Inflammatory macrophage treated with lipopolysaccharide for 1 hour (primary cell): ENCODE measurements at regions not wholly inside any gene's neighbourhood (a gene's known extent, or its start where the extent isn't known, plus 50 kb on each side); places are given as distances from the start of the nearest gene placed in this dataset.

ENCODE experiments used
- DNase-seq, 2 donors: peaks; one replicate each; pipeline ENCODE4 v3.0.0-alpha.2; 2020 to 2022

GRCh38 chr1:50358962-50359361 lies 64.3 kb downstream of the DMRTA2 start:
- no peak for DNase-seq

GRCh38 chr1:50357186-50357585 lies 66.1 kb downstream of the DMRTA2 start:
- DNase-seq, result no peak

GRCh38 chr1:50354813-50355212 lies 68.4 kb downstream of the DMRTA2 start:
- DNase-seq, result no peak

- DNase-seq, result no peak
Measured at GRCh38 chr1:50352428-50352827, 70.8 kb downstream of the DMRTA2 start.

GRCh38 chr1:50350868-50351267 lies 72.4 kb downstream of the DMRTA2 start:
- no peak for DNase-seq

- no peak for DNase-seq
Measured at GRCh38 chr1:50350421-50350820, 72.8 kb downstream of the DMRTA2 start.

- no peak for DNase-seq
Measured at GRCh38 chr1:50349242-50349565, 74.0 kb downstream of the DMRTA2 start.

GRCh38 chr1:50348449-50349241 lies 74.6 kb downstream of the DMRTA2 start:
- peak; percentile 29 to 88 for DNase-seq

- DNase-seq, result no peak
Measured at GRCh38 chr1:50347933-50348332, 75.3 kb downstream of the DMRTA2 start.

GRCh38 chr1:50346621-50347020 lies 76.6 kb downstream of the DMRTA2 start:
- DNase-seq, result no peak

- no peak for DNase-seq
Measured at GRCh38 chr1:50343323-50343722, 79.9 kb downstream of the DMRTA2 start.

GRCh38 chr1:50342525-50342924 lies 80.7 kb downstream of the DMRTA2 start:
- DNase-seq, result no peak

GRCh38 chr1:50335036-50335435 lies 88.2 kb downstream of the DMRTA2 start:
- no peak for DNase-seq

- DNase-seq, result peak; percentile 7 to 79
Measured at GRCh38 chr1:50333595-50333974, 89.7 kb downstream of the DMRTA2 start.

- peak; percentile 31 to 69 for DNase-seq
Measured at GRCh38 chr1:50332941-50333594, 90.2 kb downstream of the DMRTA2 start.

- DNase-seq, result no peak
Measured at GRCh38 chr1:50329332-50329932, 93.8 kb downstream of the DMRTA2 start.

- DNase-seq, result no peak
Measured at GRCh38 chr1:50328552-50328951, 94.7 kb downstream of the DMRTA2 start.

GRCh38 chr1:50326026-50326425 lies 97.2 kb downstream of the DMRTA2 start:
- DNase-seq, result no peak

GRCh38 chr1:50322579-50322978 lies 100.7 kb downstream of the DMRTA2 start:
- no peak for DNase-seq

GRCh38 chr1:50318428-50318827 lies 104.8 kb downstream of the DMRTA2 start:
- DNase-seq, result no peak

- DNase-seq, result peak in 1 of 2 donors; percentile 11
Measured at GRCh38 chr1:50308878-50309277, 114.4 kb downstream of the DMRTA2 start.

- DNase-seq, result no peak
Measured at GRCh38 chr1:50305808-50306207, 117.4 kb downstream of the DMRTA2 start.

GRCh38 chr1:50300297-50300696 lies 122.9 kb downstream of the DMRTA2 start:
- DNase-seq, result no peak

- DNase-seq, result no peak
Measured at GRCh38 chr1:50295566-50295965, 127.7 kb downstream of the DMRTA2 start.
